K562 (cell line): ENCODE measurements at regions not wholly inside any gene's neighbourhood (a gene's known extent, or its start where the extent isn't known, plus 50 kb on each side); places are given as distances from the start of the nearest gene placed in this dataset.

Experiments used
- ATAC-seq: fragments of 200-7000 bp; cut with Tn5 transposase; 3 replicates; pipeline ENCODE4 v1.9.1; 2020; ENCODE audit warnings: moderate library complexity
- BruUV-seq: library from RNA; stranded (reverse); fragments of 400-500 nt; replicated peaks from 2 replicates; lab custom pipeline; 2021; lab: Mats Ljungman, UMichigan
- CTCF ChIA-PET: fragments of 300-600 bp; formaldehyde crosslinking; extraction: SDS; loops from one replicate; lab custom pipeline; 2021; ENCODE audit warnings: low intra/inter-chr PET ratio; lab: Yijun Ruan, JAX
- POLR2A ChIA-PET: fragments of 300-600, 350-650 bp; sonication (Branson Sonifier 250); formaldehyde crosslinking; extraction: SDS; loops from one replicate; lab custom pipeline; 2021; ENCODE audit warnings: antibody characterized with exemption, inconsistent platforms; lab: Yijun Ruan, JAX
- DNase-seq, 4 experiments: peaks; one replicate each; pipeline versions ENCODE4 v3.0.0 to v3.0.0-alpha.2; 2011 to 2018; ENCODE audit warnings: low spot score in 3 of 4, mixed read lengths in 3 of 4; ENCODE audit errors: extremely low read depth in 1 of 4
- FAIRE-seq: peaks from 2 replicates; lab custom pipeline; 2011; peaks lifted over from hg19 to GRCh38; lab: Jason Lieb, UNC
- H2AFZ ChIP-seq: 2 replicates; pipeline ENCODE4 v1.6.0; 2011; ENCODE audit warnings: low read depth, low read length, control low read depth, inconsistent platforms
- H3K27ac ChIP-seq: fragments of 200-600 bp; 3 replicates; pipeline ENCODE4 v1.8.0; 2011; ENCODE audit warnings: low read depth, mild to moderate bottlenecking, control low read depth, inconsistent platforms, low read length, moderate library complexity, mixed read lengths; ENCODE audit errors: extremely low read depth
- H3K27me3 ChIP-seq, 2 experiments: fragments of 300-600 bp in 1 of 2; 2 replicates in 1 of 2; 3 replicates in 1 of 2; pipeline versions ENCODE4 v1.6.0 to v1.8.0; 2011; ENCODE audit warnings: inconsistent platforms in 2 of 2, low read length in 2 of 2, mild to moderate bottlenecking in 1 of 2, mixed read lengths in 1 of 2, moderate library complexity in 1 of 2; ENCODE audit not compliant: control insufficient read depth in 2 of 2, insufficient read depth in 2 of 2
- H3K36me3 ChIP-seq: fragments of 300-600 bp; 3 replicates; pipeline ENCODE4 v1.8.0; 2011; ENCODE audit warnings: mild to moderate bottlenecking, low read length, inconsistent platforms; ENCODE audit not compliant: control insufficient read depth, insufficient read depth
- H3K4me1 ChIP-seq, 2 experiments: fragments of 200-600 bp in 1 of 2; replicated peaks in 1 of 2; 2 replicates in 1 of 2; 3 replicates in 1 of 2; pipeline versions ENCODE4 v1.5.1 to v1.8.0; 2011; ENCODE audit warnings: inconsistent platforms in 2 of 2, low read length in 2 of 2, mild to moderate bottlenecking in 1 of 2, mixed read lengths in 1 of 2, moderate library complexity in 1 of 2; ENCODE audit not compliant: control insufficient read depth in 2 of 2, insufficient read depth in 2 of 2
- H3K4me2 ChIP-seq: 2 replicates; pipeline ENCODE4 v1.6.1; 2011; ENCODE audit warnings: low read length, control low read depth, inconsistent platforms, mixed read lengths; ENCODE audit not compliant: insufficient read depth
- H3K4me3 ChIP-seq: fragments of 200-600 bp; sonication (generic), shearing (Covaris generic); 2 replicates; pipeline ENCODE4 v1.5.1; 2016; ENCODE audit warnings: control low read depth, inconsistent platforms
- H3K79me2 ChIP-seq: fragments of 200-600 bp; 3 replicates; pipeline ENCODE4 v1.8.0; 2011; ENCODE audit warnings: low read length, inconsistent platforms; ENCODE audit not compliant: control insufficient read depth, insufficient read depth
- H3K9ac ChIP-seq, 2 experiments: 2 replicates each; pipeline versions ENCODE4 v1.6.0 to v1.6.1; 2011; ENCODE audit warnings: low read depth in 2 of 2, low read length in 2 of 2, control low read depth in 1 of 2, inconsistent platforms in 1 of 2, mild to moderate bottlenecking in 1 of 2, mixed read lengths in 1 of 2; ENCODE audit not compliant: insufficient read depth in 1 of 2
- H3K9me1 ChIP-seq: one replicate; pipeline ENCODE4 v1.6.0; 2011; ENCODE audit warnings: inconsistent platforms, mild to moderate bottlenecking, low read length, moderate library complexity; ENCODE audit not compliant: control insufficient read depth, insufficient read depth
- H3K9me3 ChIP-seq: replicated peaks from 2 replicates; pipeline ENCODE4 v1.5.1; 2011; ENCODE audit warnings: low read depth, low read length, inconsistent platforms; ENCODE audit not compliant: control insufficient read depth, insufficient read depth
- H4K20me1 ChIP-seq: replicated peaks from 2 replicates; pipeline ENCODE4 v1.6.1; 2011; ENCODE audit warnings: low read length, inconsistent platforms, mixed read lengths; ENCODE audit not compliant: control insufficient read depth, insufficient read depth
- ELF1 ChIP-seq: fragments of 200-800 bp; sonication (Bioruptor generic); IDR thresholded peaks from 2 replicates; pipeline ENCODE4 v1.6.1; 2016; ENCODE audit warnings: missing genetic modification characterization, missing compliant biosample characterization
- FOXA3 ChIP-seq, 2 experiments: fragments of 450-650 bp in 1 of 2; sonication (generic) in 1 of 2; formaldehyde crosslinking; IDR thresholded peaks in 1 of 2; conservative IDR thresholded peaks in 1 of 2; 2 replicates each; pipeline versions ENCODE4 v1.4.0 to v1.8.0; 2020 to 2022; ENCODE audit warnings: mild to moderate bottlenecking in 2 of 2, missing genetic modification reagents in 1 of 2
- KLF13 ChIP-seq: fragments of 450-650 bp; IDR thresholded peaks from 2 replicates; pipeline ENCODE4 v1.6.1; 2016; ENCODE audit warnings: missing genetic modification characterization, low read depth, mild to moderate bottlenecking, missing compliant biosample characterization, moderate library complexity, borderline replicate concordance
- PCBP1 ChIP-seq: fragments of 200-400 bp; formaldehyde crosslinking; IDR thresholded peaks from 2 replicates; pipeline ENCODE4 v1.6.1; 2018; ENCODE audit warnings: mild to moderate bottlenecking, low read depth, low read length; ENCODE audit not compliant: poor library complexity, severe bottlenecking
- PHF20 ChIP-seq: fragments of 450-650 bp; IDR thresholded peaks from 2 replicates; pipeline ENCODE4 v1.6.1; 2018; ENCODE audit not compliant: partially characterized antibody
- SRSF3 ChIP-seq: fragments of 200-400 bp; formaldehyde crosslinking; IDR thresholded peaks from 2 replicates; pipeline ENCODE4 v1.6.1; 2016; ENCODE audit warnings: mild to moderate bottlenecking, low read length, moderate library complexity; ENCODE audit not compliant: insufficient read depth
- SRSF9 ChIP-seq: fragments of 200-400 bp; formaldehyde crosslinking; IDR thresholded peaks from 2 replicates; pipeline ENCODE4 v1.6.1; 2017; ENCODE audit warnings: low read depth, low read length, borderline replicate concordance
- TAL1 ChIP-seq: fragments of 450-650 bp; IDR thresholded peaks from 2 replicates; pipeline ENCODE4 v1.6.1; 2016; ENCODE audit warnings: mild to moderate bottlenecking
- WGBS: fragments of 100-300 bp; shearing (Covaris generic); methylation state at CpG from one replicate; pipeline ENCODE4 v1.1.6; 2016; ENCODE audit warnings: low coverage, mixed read lengths; ENCODE audit not compliant: insufficient coverage; ENCODE audit errors: missing lambda C conversion rate; 5-methylcytosine and 5-hydroxymethylcytosine counted together
- in situ Hi-C: fragments of 300-500 bp; cut with MboI; formaldehyde crosslinking; loops from 4 replicates; pipeline ENCODE4 v1.15.0; 2018; ENCODE audit warnings: inconsistent platforms, mixed read lengths
- intact Hi-C: fragments of 100-400 bp; cut with micrococcal nuclease; formaldehyde crosslinking; loops from 2 replicates; pipeline ENCODE4 v1.14.2; 2022
- TF ChIP-seq, protein P1 (sequence below): sonication (generic); formaldehyde crosslinking; IDR thresholded peaks from 2 replicates; pipeline ENCODE4 v1.8.0; 2022; ENCODE audit warnings: mild to moderate bottlenecking, missing genetic modification reagents, borderline replicate concordance
- TF ChIP-seq, protein P2 (sequence below): sonication (generic); formaldehyde crosslinking; IDR thresholded peaks from 2 replicates; pipeline ENCODE4 v1.8.1; 2023; ENCODE audit warnings: mild to moderate bottlenecking, missing genetic modification reagents
- TF ChIP-seq, protein P3 (sequence below): fragments of 450-650 bp; IDR thresholded peaks from 2 replicates; pipeline ENCODE4 v1.6.1; 2016; ENCODE audit warnings: borderline replicate concordance
- TF ChIP-seq, protein P4 (sequence below): fragments of 250-450 bp; sonication (Bioruptor Pico); IDR thresholded peaks from 2 replicates; pipeline ENCODE4 v1.4.0; 2020; ENCODE audit warnings: borderline replicate concordance
- TF ChIP-seq, protein P5 (sequence below): IDR thresholded peaks from 2 replicates; pipeline ENCODE4 v1.6.1; 2012; ENCODE audit warnings: low read depth, low read length, improper control_type of control experiment, borderline replicate concordance

DNA sequence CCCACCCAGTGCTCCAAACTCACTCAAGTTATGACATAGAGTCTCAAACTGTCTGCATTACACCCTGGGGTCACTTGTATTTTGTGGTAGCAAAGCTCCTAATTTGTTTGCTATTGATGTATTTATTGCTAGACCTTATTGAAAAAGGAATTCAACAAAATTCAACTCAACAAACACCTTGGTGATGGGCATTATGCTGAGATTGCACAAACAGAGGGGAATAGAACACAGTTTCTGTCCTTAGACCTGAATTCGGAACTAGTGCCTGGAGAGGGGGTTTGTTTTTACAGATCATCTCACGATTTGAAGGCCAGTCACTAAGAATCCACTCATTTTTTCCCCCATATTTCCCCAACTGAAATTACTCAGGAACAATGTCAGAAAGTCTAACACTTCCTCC lies 53.5 kb upstream of the MAPK4 start:
- H3K27ac ChIP-seq = no peak overlapping the region
- ChIA-PET CTCF (no interaction called here), POLR2A (no interaction called here)
- H3K9me3 ChIP-seq = no peaks in the 10 kb centered on the region
- no peaks in the 10 kb centered on the region for H3K4me1 ChIP-seq
- H3K9ac ChIP-seq = no peak overlapping the region
- in situ Hi-C loops = no loop called here
- H4K20me1 ChIP-seq = no peaks in the 10 kb centered on the region
- ATAC-seq (no peak), FAIRE-seq (no peak), DNase-seq (no peak)
- no peak overlapping the region for H3K4me2 ChIP-seq
- no peaks in the 10 kb centered on the region for H3K9me1 ChIP-seq
- H2AFZ ChIP-seq = no peak overlapping the region
- no peak overlapping the region for H3K4me3 ChIP-seq
- BruUV-seq = no TSS peak
- no peaks in the 10 kb centered on the region for H3K27me3 ChIP-seq
- no peaks in the 10 kb centered on the region for H3K79me2 ChIP-seq
- intact Hi-C loops = loop anchor here (5.0 kb wide), 1 partner anchor 356 kb away; no protein-coding TSS in a partner anchor
- 0% methylated on average over 2 of the region's 2 CpGs for WGBS
- H3K36me3 ChIP-seq = no peaks in the 10 kb centered on the region
- TF ChIP-seq KLF13 (tag) (no peak), PCBP1 (no peak), SRSF3 (no peak), PHF20 (no peak), SRSF9 (no peak), ELF1 (no peak), FOXA3 (CRISPR knock-in tag; conservative IDR thresholded peaks at IDR 0.05 in 1 of 2, IDR thresholded peaks at IDR 0.05 in 1 of 2) (no peak), TAL1 (no peak)
- TF ChIP-seq, protein P1, sequence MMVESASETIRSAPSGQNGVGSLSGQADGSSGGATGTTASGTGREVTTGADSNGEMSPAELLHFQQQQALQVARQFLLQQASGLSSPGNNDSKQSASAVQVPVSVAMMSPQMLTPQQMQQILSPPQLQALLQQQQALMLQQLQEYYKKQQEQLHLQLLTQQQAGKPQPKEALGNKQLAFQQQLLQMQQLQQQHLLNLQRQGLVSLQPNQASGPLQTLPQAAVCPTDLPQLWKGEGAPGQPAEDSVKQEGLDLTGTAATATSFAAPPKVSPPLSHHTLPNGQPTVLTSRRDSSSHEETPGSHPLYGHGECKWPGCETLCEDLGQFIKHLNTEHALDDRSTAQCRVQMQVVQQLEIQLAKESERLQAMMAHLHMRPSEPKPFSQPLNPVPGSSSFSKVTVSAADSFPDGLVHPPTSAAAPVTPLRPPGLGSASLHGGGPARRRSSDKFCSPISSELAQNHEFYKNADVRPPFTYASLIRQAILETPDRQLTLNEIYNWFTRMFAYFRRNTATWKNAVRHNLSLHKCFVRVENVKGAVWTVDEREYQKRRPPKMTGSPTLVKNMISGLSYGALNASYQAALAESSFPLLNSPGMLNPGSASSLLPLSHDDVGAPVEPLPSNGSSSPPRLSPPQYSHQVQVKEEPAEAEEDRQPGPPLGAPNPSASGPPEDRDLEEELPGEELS (CRISPR knock-in tag) = no peak
- TF ChIP-seq, protein P2, sequence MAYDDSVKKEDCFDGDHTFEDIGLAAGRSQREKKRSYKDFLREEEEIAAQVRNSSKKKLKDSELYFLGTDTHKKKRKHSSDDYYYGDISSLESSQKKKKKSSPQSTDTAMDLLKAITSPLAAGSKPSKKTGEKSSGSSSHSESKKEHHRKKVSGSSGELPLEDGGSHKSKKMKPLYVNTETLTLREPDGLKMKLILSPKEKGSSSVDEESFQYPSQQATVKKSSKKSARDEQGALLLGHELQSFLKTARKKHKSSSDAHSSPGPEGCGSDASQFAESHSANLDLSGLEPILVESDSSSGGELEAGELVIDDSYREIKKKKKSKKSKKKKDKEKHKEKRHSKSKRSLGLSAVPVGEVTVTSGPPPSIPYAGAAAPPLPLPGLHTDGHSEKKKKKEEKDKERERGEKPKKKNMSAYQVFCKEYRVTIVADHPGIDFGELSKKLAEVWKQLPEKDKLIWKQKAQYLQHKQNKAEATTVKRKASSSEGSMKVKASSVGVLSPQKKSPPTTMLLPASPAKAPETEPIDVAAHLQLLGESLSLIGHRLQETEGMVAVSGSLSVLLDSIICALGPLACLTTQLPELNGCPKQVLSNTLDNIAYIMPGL = no peak
- TF ChIP-seq, protein P3, sequence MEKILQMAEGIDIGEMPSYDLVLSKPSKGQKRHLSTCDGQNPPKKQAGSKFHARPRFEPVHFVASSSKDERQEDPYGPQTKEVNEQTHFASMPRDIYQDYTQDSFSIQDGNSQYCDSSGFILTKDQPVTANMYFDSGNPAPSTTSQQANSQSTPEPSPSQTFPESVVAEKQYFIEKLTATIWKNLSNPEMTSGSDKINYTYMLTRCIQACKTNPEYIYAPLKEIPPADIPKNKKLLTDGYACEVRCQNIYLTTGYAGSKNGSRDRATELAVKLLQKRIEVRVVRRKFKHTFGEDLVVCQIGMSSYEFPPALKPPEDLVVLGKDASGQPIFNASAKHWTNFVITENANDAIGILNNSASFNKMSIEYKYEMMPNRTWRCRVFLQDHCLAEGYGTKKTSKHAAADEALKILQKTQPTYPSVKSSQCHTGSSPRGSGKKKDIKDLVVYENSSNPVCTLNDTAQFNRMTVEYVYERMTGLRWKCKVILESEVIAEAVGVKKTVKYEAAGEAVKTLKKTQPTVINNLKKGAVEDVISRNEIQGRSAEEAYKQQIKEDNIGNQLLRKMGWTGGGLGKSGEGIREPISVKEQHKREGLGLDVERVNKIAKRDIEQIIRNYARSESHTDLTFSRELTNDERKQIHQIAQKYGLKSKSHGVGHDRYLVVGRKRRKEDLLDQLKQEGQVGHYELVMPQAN = no peak
- TF ChIP-seq, protein P4, sequence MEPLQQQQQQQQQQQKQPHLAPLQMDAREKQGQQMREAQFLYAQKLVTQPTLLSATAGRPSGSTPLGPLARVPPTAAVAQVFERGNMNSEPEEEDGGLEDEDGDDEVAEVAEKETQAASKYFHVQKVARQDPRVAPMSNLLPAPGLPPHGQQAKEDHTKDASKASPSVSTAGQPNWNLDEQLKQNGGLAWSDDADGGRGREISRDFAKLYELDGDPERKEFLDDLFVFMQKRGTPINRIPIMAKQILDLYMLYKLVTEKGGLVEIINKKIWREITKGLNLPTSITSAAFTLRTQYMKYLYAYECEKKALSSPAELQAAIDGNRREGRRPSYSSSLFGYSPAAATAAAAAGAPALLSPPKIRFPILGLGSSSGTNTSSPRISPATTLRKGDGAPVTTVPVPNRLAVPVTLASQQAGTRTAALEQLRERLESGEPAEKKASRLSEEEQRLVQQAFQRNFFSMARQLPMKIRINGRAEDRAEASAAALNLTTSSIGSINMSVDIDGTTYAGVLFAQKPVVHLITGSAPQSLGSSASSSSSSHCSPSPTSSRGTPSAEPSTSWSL (CRISPR knock-in tag) = no peak
- TF ChIP-seq, protein P5, sequence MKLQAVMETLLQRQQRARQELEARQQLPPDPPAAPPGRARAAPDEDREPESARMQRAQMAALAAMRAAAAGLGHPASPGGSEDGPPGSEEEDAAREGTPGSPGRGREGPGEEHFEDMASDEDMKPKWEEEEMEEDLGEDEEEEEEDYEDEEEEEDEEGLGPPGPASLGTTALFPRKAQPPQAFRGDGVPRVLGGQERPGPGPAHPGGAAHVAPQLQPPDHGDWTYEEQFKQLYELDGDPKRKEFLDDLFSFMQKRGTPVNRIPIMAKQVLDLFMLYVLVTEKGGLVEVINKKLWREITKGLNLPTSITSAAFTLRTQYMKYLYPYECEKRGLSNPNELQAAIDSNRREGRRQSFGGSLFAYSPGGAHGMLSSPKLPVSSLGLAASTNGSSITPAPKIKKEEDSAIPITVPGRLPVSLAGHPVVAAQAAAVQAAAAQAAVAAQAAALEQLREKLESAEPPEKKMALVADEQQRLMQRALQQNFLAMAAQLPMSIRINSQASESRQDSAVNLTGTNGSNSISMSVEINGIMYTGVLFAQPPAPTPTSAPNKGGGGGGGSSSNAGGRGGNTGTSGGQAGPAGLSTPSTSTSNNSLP = no peak
